OCI-LY3 (cell line): ENCODE measurements at regions not wholly inside any gene's neighbourhood (a gene's known extent, or its start where the extent isn't known, plus 50 kb on each side); places are given as distances from the start of the nearest gene placed in this dataset.

Experiments used
- H2AFZ ChIP-seq: fragments of 200-600, 300-600 bp; shearing (Covaris generic); 2 replicates; pipeline ENCODE4 v1.6.0; 2014; ENCODE audit warnings: antibody characterized with exemption, low read depth, low read length
- H3K27ac ChIP-seq: fragments of 200-600, 300-600 bp; sonication (generic); 2 replicates; pipeline ENCODE4 v1.5.1; 2014; ENCODE audit warnings: mild to moderate bottlenecking, low read length, moderate library complexity, mixed read lengths
- H3K27me3 ChIP-seq: fragments of 200-600, 300-600 bp; sonication (generic); 2 replicates; pipeline ENCODE4 v1.6.1; 2014; ENCODE audit warnings: low read depth, low read length, mixed read lengths
- H3K36me3 ChIP-seq: fragments of 200-600, 300-600 bp; sonication (generic); replicated peaks from 2 replicates; pipeline ENCODE3; 2014; ENCODE audit warnings: low read depth, low read length, mixed read lengths
- H3K4me1 ChIP-seq: fragments of 300-600, 200-600 bp; sonication (generic); 2 replicates; pipeline ENCODE4 v1.6.1; 2014; ENCODE audit warnings: low read length, mixed read lengths
- H3K4me2 ChIP-seq: fragments of 200-600, 300-600 bp; sonication (generic); 2 replicates; pipeline ENCODE4 v1.6.1; 2014; ENCODE audit warnings: low read length, mixed read lengths
- H3K4me3 ChIP-seq: fragments of 300-600, 200-600 bp; sonication (generic); 2 replicates; pipeline ENCODE4 v1.5.1; 2014; ENCODE audit warnings: antibody characterized with exemption, mild to moderate bottlenecking, low read length, moderate library complexity
- H3K79me2 ChIP-seq: fragments of 300-600, 200-600 bp; shearing (Covaris generic); 2 replicates; pipeline ENCODE4 v1.6.1; 2014; ENCODE audit warnings: mild to moderate bottlenecking, low read length, mixed read lengths
- H3K9ac ChIP-seq: fragments of 300-600, 200-600 bp; shearing (Covaris generic); 2 replicates; pipeline ENCODE4 v1.6.0; 2014; ENCODE audit warnings: mild to moderate bottlenecking, low read length, moderate library complexity
- H3K9me3 ChIP-seq: fragments of 200-600, 300-600 bp; shearing (Covaris generic); 2 replicates; pipeline ENCODE4 v1.6.1; 2014; ENCODE audit warnings: low read length, mixed read lengths; ENCODE audit not compliant: insufficient read depth
- H4K20me1 ChIP-seq: fragments of 200-600, 300-600 bp; sonication (generic); 2 replicates; pipeline ENCODE4 v1.6.1; 2016; ENCODE audit warnings: low read length, mixed read lengths; ENCODE audit not compliant: insufficient read depth
- CTCF ChIP-seq: fragments of 200-600, 300-600 bp; sonication (generic); IDR thresholded peaks from 2 replicates; pipeline ENCODE4 v1.5.1; 2014; ENCODE audit warnings: antibody characterized with exemption, low read length, low read depth
- EZH2phosphoT487 ChIP-seq: fragments of 200-600 bp; shearing (Covaris generic); IDR thresholded peaks from 2 replicates; pipeline ENCODE4 v1.6.1; 2018; ENCODE audit warnings: antibody characterized with exemption, mixed run types, low read depth

GRCh38 chr4:17109126-17109525 lies 210.7 kb upstream of the LDB2 start:
- no peak for TF ChIP-seq EZH2phosphoT487
- no peak for TF ChIP-seq CTCF
- Histone ChIP-seq H3K9me3 (no peaks in the 10 kb centered on the region), H4K20me1 (no peaks in the 10 kb centered on the region), H2AFZ (no peak overlapping the region), H3K27ac (no peak overlapping the region), H3K4me2 (no peak overlapping the region), H3K27me3 (no peaks in the 10 kb centered on the region), H3K4me3 (no peak overlapping the region), H3K9ac (no peak overlapping the region), H3K79me2 (no peaks in the 10 kb centered on the region), H3K36me3 (no peaks in the 10 kb centered on the region), H3K4me1 (no peaks in the 10 kb centered on the region)

GRCh38 chr4:17103231-17103630 lies 204.8 kb upstream of the LDB2 start:
- H3K4me1 ChIP-seq, result no peaks in the 10 kb centered on the region
- H3K9ac ChIP-seq, result no peak overlapping the region
- TF ChIP-seq CTCF (no peak), EZH2phosphoT487 (no peak)
- H4K20me1 ChIP-seq, result no peaks in the 10 kb centered on the region
- H3K27me3 ChIP-seq, result no peaks in the 10 kb centered on the region
- no peaks in the 10 kb centered on the region for H3K36me3 ChIP-seq
- H3K9me3 ChIP-seq, result no peaks in the 10 kb centered on the region
- no peak overlapping the region for H3K4me3 ChIP-seq
- H2AFZ ChIP-seq, result no peak overlapping the region
- no peaks in the 10 kb centered on the region for H3K79me2 ChIP-seq
- no peak overlapping the region for H3K27ac ChIP-seq
- no peak overlapping the region for H3K4me2 ChIP-seq

- Histone ChIP-seq H3K36me3 (no peaks in the 10 kb centered on the region), H3K27me3 (no peaks in the 10 kb centered on the region), H3K9me3 (no peaks in the 10 kb centered on the region), H3K27ac (no peak overlapping the region), H3K4me3 (no peak overlapping the region), H2AFZ (no peak overlapping the region), H3K79me2 (no peaks in the 10 kb centered on the region), H3K9ac (no peak overlapping the region), H3K4me2 (no peak overlapping the region), H4K20me1 (no peaks in the 10 kb centered on the region), H3K4me1 (no peaks in the 10 kb centered on the region)
- no peak for TF ChIP-seq EZH2phosphoT487
- TF ChIP-seq CTCF, result no peak
Measured at GRCh38 chr4:17098996-17099395, 200.6 kb upstream of the LDB2 start.

- TF ChIP-seq CTCF (no peak), EZH2phosphoT487 (no peak)
- no peaks in the 10 kb centered on the region for H3K36me3 ChIP-seq
- no peaks in the 10 kb centered on the region for H3K27me3 ChIP-seq
- no peaks in the 10 kb centered on the region for H3K4me1 ChIP-seq
- H3K4me2 ChIP-seq, result no peak overlapping the region
- H3K9ac ChIP-seq, result no peak overlapping the region
- H3K79me2 ChIP-seq, result no peaks in the 10 kb centered on the region
- H2AFZ ChIP-seq, result no peak overlapping the region
- no peak overlapping the region for H3K27ac ChIP-seq
- H4K20me1 ChIP-seq, result no peaks in the 10 kb centered on the region
- no peaks in the 10 kb centered on the region for H3K9me3 ChIP-seq
- no peak overlapping the region for H3K4me3 ChIP-seq
Measured at GRCh38 chr4:17098401-17098800, 200.0 kb upstream of the LDB2 start.
